ENCODE measurements at regions not wholly inside any gene's neighbourhood (a gene's known extent, or its start where the extent isn't known, plus 50 kb on each side); places are given as distances from the start of the nearest gene placed in this dataset.
"Not testable (repeated sequence)": the region's sequence is repeated elsewhere in the genome, so short reads cannot be mapped to it uniquely, and the experiment has no call there.

DNA sequence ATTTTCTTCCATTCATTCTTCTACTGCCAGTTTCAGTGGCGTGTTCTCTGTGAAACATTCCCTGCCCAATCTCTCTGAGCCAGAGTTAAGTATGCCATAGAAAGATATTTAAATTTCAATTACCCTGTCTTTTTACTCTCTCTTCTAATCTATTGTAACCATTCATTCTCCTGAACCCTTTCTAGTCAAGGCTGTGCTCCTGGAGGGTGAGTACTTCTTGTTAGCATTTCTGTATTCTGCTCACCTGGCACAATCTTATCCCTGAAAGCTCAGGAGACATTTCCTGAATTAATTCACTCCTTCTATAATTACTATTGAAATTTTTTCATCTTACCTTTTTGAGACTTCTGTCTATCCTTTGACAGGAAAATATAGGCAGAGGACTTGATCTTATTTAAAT, 271.7 kb downstream of the HGF start:
- DNase-seq (ENCODE audit: extremely low read depth in 1 of 11, low read depth in 9 of 11, low spot score in 4 of 11) = no peak

DNA sequence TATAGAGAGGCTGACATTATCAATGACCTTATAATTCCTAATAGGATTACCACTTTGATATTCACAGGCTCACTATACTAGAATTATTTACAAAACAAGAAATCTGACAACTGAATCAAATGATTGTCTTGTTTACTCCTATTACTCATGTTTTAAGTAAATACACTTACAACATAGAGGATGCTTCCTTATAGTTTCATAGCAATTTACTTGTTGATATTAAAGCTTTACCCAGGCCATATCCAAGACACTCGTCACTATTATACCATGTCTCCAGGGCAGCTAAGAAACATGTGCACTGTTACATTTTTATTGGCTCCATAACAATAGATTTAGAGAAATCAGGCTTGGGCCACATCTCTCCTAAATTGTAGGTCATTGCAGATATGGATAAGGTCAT, 276.9 kb downstream of the HGF start:
- DNase-seq (ENCODE audit: extremely low read depth in 1 of 11, low read depth in 9 of 11, low spot score in 4 of 11) = no peak

DNA sequence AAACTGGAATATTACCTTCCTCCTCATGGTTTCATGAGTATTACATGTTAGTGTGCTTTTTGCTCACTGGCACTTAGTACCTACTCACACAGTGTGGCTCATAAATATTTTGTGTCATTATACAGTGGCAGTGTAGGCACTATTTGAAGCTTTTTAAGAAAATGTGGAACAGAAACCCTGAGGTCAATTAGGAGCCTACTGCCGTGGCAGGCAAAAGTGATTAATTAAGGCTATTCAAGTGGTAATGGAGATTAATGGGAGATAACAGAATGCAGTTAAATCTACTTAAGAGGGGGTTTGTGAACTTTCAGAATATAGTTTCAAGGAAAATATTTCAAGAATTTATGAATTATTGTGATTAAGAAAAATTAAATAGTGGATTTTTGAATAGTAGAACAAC, 277.6 kb downstream of the HGF start:
- no peak for DNase-seq (ENCODE audit: extremely low read depth in 1 of 11, low read depth in 9 of 11, low spot score in 4 of 11)

DNA sequence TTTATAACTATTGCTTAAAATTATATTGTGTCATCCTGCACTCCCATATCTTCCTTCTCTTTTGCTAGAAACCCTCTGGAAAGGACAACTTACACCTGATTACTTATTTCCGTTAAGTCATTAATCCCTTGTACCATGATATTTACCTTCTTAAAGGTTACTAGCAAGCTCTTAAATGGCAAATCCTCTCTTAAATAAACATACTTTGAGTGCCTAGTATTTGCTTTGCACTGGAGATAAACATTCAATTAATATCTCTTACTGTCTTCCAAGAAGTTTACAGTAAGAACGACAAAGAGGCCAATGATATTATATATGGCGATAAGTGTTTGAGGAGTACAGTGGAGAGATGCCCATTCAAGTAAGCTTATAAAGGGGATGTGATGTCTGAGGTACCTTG, 278.3 kb downstream of the HGF start:
- no peak for DNase-seq (ENCODE audit: extremely low read depth in 1 of 11, low read depth in 9 of 11, low spot score in 4 of 11)

DNA sequence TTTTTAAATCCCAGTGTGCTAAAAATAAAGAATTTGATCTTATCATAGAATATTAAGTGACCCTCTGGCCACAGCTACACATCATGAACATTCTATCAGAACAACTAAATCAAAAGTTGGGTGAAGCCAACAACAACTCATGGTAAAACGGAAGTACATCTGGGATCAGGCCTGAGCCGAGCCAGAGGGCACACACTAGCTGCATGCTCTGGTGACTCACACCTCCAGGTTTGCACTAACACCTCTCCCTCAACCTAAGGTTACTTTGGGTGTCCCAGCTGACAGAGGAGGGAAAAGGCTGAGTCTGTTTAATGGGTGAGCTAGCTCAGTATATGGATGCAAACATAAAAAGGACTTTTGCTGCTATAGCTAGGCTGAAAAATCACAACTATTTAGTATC, 281.6 kb downstream of the HGF start:
- DNase-seq (ENCODE audit: extremely low read depth in 1 of 11, low read depth in 9 of 11, low spot score in 4 of 11) = no peak

DNA sequence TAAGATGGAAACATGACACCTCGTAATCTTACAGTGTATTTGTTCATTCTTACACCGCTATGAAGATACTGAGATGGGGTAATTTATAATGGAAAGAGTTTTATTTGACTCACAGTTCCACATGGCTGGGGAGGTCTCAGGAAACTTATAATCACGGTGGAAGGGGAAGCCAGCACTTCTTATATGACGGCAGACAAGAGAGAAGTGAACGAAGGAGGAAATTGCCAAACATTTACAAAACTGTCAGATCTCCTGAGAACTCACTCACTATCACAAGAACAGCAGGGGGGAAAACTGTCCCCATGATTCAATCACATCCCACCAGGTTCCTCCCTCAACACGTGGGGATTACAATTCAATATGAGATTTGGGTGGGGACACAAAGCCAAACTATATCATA, 282.3 kb downstream of the HGF start:
- DNase-seq (ENCODE audit: extremely low read depth in 1 of 11, low read depth in 9 of 11, low spot score in 4 of 11) = no peak

DNA sequence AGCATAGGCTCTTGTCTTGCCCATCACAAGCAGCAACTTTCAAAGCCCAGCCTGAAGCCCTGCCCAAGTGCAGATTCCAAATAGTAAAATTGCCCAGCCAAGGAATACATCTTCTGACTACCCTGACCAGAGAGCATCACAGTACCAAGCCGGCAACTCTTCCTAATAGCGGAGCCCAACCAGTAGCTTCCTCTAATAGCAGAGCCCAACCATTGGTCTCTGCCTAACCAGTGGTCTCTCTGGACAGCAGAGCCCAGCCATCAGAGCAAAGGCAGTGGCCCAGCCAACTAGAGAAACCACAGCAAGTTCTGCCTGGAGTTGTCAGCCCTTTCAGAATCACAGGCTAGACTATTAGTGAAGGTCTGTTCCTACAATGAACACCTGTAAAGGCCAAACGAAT, 285.6 kb downstream of the HGF start:
- DNase-seq (ENCODE audit: extremely low read depth in 1 of 11, low read depth in 9 of 11, low spot score in 4 of 11) = peak in 9 of 11 donors; percentile 19 to 55 (median 43)

DNA sequence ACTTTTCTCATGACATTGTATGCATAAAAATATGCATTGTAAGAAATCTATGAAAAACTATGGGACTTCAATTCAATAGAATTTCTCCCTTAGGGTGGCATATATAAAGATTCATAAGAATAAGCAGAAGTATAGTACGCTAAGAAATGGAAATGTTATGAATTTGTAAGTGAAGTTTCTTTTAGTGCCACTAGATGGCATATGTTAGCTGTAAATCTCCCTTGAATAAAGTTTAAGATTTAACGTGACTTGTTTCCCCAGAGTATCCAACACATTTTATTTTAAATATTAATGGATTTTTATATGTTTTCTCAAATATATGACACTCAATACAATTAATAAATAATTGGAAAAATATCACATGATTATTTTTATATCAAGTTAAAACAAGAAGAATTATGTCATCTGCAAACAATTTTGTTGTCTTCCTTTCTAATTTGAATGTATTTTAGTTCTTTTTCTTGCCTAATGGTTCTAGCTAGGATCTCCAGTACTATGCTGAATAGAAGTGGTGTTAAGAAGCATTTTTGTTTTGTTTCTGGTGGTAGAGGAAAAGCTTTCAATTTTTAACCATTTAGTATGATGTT, 287.2 kb downstream of the HGF start:
- DNase-seq (ENCODE audit: extremely low read depth in 1 of 11, low read depth in 9 of 11, low spot score in 4 of 11) = no peak

DNA sequence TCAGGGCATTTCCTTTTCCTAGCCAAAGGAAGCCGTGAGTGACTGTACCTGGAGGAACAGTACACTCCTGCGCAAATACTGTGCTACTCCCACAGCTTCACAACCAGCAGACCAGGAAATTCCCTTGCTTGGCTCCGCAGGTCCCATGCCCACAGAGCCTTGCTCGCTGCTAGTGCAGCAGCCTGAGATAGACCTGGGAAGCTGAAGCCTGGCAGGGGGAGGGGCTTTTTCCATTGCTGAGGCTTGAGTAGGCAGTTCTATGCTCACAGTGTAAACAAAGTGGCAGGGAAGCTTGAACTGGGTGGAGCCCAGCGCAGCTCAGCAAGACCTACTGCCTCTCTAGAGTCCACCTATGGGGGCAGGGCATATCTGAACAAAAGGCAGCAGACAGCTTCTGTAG, 291.2 kb downstream of the HGF start:
- DNase-seq (ENCODE audit: extremely low read depth in 1 of 11, low read depth in 9 of 11, low spot score in 4 of 11) = no peak

DNA sequence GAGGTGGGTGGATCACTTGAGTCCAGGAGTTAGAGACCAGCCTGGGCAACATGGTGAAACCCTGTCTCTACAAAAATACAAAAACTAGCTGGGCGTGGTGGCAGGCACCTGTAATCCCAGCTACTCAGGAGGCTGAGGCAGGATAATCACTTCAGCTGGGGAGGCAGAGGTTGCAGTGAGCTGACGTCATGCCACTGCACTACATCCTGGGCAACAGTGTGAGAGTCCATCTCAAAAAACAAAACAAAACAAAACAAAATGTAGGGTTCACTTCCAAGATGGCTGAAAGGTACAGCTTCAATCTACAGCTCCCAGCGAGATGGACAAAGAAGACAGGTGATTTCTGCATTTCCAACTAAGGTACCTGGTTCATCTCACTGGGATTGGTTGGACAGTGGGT, 291.6 kb downstream of the HGF start:
- not testable (repeated sequence) for DNase-seq (ENCODE audit: extremely low read depth in 1 of 11, low read depth in 9 of 11, low spot score in 4 of 11)

DNA sequence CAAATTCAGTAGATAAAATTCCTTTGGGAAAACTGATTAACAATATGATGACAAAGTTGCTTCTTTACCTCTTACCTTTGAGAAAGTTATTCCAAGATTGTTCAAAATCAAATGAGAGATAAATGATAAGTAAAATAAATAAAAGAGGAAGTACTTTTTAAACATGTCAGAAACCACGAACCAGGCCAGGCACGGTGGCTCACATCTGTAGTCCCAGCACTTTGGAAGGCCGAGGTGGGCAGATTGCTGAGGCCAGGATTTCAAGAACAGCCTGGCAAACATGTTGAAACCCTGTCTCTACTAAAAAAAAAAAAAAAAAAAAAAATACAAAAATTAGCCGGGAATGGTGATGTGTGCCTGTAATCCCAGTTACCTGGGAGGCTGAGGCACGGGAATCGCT, 296.6 kb downstream of the HGF start:
- no peak for DNase-seq (ENCODE audit: extremely low read depth in 1 of 11, low read depth in 9 of 11, low spot score in 4 of 11)

DNA sequence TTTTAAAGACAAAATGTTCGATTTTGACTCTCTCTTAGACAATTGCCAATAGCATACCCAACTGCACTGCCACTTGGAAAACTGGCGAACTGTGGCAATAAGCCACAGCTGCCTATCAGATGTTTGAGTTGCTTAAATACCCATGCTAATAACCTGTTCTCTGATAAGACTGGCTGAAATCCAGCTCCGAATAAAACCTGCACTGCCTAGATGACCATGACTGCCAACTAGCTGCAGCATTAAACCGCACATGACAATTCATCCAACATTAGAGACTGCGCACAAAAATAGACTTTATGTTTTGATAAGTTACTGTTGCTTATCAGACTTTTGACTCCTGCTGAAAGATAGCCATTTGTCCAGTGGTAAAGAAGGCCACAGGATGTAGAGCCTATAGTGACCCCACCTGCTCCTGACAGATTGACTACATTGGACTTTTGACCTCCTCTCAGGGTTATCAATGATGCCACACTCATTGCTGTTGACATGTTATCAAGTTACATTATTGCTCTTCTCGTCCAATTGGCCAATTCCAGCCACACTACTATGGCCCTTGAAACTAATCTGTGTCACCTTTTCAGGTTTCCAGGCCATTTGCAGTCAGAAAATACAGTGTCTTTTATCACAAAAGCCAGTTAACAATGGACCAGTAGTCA, 299.0 kb downstream of the HGF start:
- no peak for DNase-seq (ENCODE audit: extremely low read depth in 1 of 11, low read depth in 9 of 11, low spot score in 4 of 11)

DNA sequence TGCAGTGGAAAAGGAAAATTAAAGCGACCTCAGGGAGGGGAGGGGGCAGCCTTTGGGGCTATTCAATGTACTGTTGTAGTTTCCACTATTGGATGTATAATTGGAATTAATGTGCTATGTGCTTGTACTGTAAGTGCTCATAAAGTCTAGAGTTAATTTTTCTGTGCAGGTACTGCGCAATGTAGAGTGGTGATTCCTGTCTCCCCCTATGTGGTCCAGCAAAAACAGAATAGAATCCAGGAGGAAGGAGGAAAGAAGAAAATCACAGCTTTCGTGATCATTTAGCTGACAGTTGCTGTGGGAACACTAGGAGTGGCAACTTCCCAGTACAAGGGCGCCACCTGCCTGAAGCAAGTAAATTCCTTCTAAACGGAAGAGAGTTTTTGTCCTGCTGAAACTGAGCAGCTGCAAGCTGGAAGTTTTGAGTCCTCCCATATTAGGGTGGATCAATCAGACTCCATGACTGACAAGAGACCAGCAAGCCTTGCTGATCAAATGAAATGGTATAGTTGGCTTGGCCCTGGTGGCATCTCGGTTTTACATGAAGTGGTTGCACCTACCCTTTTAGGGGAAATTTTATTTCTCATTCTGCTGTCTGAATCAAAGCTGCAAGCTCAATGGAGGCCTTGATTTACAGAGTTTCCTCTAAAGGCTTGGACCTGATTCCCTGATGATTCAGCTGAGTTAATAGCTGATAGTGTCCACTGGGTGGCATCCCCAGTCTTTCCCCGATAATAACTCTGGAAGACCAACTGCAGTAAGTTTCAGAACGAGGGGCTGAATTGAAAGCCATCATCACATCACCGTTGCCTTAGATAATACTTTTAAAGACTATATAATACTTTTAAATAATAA, 299.8 kb downstream of the HGF start:
- DNase-seq (ENCODE audit: extremely low read depth in 1 of 11, low read depth in 9 of 11, low spot score in 4 of 11) = peak in 8 of 11 donors; percentile 20 to 55 (median 34)

DNA sequence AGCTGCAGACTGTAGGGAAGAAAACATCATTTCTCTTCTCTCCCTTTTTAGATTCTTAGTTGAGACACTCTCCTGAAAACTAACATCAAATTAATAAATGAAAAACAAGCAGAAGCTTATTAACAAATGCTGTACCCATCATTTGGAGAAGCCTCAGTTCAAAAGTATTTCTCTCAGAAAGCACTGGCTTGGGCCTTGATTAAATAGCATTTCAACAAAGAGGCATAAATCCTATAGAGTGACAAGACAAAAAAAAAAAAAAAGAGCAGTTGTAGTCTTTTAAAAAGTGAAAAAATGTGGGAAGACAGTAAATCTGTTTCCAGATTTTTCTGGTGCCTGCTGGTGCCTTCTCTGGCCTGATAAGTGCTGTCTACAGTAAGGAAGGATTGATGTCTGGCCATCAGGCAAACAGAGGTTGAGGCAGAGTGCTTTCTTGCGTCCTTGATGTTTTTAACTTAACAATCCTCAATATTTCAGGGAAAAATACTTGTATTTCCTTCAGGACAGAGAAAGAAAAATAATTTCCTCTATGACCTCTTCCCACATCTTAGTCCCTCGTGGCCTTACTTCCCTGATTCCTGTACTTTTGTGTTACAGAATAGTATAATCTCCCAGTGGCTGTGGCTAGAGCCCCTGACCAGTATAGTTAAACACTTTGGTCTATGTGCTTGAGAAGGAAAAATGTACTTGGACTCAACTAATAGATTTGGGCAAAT, 300.5 kb downstream of the HGF start:
- DNase-seq (ENCODE audit: extremely low read depth in 1 of 11, low read depth in 9 of 11, low spot score in 4 of 11) = no peak

DNA sequence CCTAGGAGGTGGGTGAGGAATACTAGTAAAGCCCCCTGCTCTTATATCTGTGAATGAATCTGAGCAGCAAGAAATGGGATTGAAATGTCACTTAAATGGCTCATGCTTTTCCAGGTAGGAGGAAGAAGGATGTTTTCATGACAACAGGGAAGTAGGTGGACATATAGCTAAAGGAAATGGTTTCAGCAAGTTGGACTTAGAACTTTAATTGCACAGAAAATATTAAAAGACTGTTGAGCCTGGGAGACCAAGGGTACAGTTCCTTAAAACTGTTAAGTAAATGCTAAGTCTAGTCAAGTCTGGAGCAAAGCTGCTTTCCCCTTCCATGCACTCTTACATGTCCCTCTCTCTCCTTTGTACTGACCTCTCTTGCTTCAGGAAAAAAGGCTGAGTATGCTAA, 301.3 kb downstream of the HGF start:
- no peak for DNase-seq (ENCODE audit: extremely low read depth in 1 of 11, low read depth in 9 of 11, low spot score in 4 of 11)

DNA sequence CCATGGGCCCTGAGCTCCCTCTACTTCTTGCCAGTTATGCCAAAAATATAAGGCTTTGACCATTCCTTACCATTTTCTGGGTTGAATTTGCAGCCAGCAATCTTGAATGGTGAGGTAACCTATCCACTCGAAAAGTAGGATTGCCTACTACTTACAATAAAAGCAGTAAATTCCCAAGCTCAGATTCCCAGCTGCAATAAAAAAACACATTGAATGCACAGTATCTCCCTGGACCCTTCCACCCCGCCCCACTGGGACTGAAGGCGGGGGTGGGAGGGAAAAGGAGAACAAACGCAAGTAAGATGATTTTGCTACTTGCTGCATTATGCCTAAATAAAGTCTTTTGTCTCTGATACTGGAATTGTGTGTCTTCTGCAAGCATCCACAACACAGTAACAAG, 301.9 kb downstream of the HGF start:
- DNase-seq (ENCODE audit: extremely low read depth in 1 of 11, low read depth in 9 of 11, low spot score in 4 of 11) = no peak

DNA sequence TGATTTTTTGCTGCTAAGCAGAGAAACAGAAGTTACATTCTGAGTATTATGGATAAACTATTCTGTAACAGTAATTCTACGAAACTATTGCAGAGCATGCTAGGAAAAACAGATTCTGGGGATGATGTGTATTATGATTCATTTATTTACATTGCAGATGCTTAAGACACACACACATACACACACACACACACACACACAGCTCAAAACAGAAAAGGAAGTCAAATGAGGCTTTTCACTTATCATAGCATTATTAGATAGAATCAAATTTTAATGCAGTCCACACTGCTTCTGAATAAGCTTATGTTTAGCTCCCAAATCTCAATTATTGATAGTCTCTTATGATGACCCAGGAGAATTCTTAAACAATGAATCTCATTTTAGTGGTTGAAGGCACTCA, 307.2 kb downstream of the HGF start:
- no peak for DNase-seq (ENCODE audit: extremely low read depth in 1 of 11, low read depth in 9 of 11, low spot score in 4 of 11)

DNA sequence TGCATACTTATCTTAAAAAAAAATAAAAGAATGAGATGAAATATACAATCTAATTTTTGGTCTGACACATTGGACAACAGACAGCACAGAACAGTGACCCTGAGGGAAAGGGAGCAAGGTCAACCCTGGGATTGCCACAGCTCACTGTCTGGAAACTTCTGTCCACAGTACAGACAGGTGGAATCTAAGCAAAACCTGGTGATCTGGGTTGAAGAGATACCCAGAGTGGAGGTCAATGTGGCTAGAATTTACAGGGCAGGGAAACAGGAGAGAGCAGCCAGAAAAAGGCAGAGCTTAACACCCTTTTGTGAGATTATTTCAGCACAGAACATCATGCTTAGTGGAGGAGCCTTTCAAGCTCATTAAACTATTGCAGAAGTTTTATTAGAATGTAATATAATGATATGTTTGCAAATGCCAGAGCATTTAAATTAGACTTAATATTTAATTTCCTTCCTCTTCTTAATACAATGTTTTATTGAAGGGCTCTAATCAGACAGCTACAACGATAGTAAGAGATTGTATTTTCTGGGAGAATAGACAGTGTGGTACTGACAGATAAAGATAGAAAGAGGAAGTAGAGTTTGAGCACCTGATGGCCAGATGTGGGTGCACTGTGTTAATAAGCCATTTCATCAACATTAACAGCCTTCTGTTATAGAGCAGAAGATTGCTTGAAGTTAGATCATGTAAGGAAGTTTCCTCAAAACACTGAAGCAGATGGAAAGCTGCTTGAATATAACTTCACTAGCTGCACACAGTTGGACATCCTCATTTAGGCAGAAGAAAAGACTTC, 309.4 kb downstream of the HGF start:
- DNase-seq (ENCODE audit: extremely low read depth in 1 of 11, low read depth in 9 of 11, low spot score in 4 of 11) = no peak

DNA sequence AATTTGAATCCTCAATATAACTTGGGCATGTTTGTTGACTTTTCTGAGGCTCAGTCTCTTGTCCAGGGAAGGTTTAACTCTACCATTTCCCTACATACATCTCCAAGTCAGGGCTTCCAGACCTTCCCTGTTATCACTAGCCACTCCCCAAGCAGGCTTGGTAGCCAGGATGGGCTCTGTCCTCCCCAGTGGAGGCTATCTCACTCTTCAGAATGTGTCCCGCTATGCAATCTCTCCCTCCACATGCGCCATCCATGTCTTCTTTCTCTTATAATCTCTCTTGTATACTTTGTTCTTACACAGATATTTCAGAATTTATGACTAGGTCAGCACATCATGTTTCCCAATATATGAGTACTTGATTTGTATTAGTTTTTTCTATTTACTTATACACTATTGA, 310.4 kb downstream of the HGF start:
- no peak for DNase-seq (ENCODE audit: extremely low read depth in 1 of 11, low read depth in 9 of 11, low spot score in 4 of 11)
